BJ (cell line): ENCODE measurements at regions not wholly inside any gene's neighbourhood (a gene's known extent, or its start where the extent isn't known, plus 50 kb on each side); places are given as distances from the start of the nearest gene placed in this dataset.

Experiments used
- CTCF ChIA-PET: fragments of 350-600 bp; formaldehyde crosslinking; extraction: SDS; loops from one replicate; lab custom pipeline; 2021; ENCODE audit warnings: antibody characterized with exemption, inconsistent platforms; lab: Yijun Ruan, JAX
- POLR2A ChIA-PET: fragments of 300-600 bp; sonication (Branson Sonifier 250); formaldehyde crosslinking; extraction: SDS; loops from one replicate; lab custom pipeline; 2021; ENCODE audit warnings: antibody characterized with exemption; lab: Charles Lee
- DNase-seq: peaks from one replicate; pipeline ENCODE4 v3.0.0-alpha.2; 2011; ENCODE audit warnings: low read depth
- H3K27me3 ChIP-seq: 2 replicates; pipeline ENCODE4 v1.6.0; 2011; ENCODE audit warnings: low read length; ENCODE audit not compliant: control insufficient read depth, insufficient read depth
- H3K36me3 ChIP-seq: 2 replicates; pipeline ENCODE4 v1.5.1; 2011; ENCODE audit warnings: low read length; ENCODE audit not compliant: control insufficient read depth, insufficient read depth
- H3K4me3 ChIP-seq: 2 replicates; pipeline ENCODE4 v1.5.1; 2011; ENCODE audit warnings: low read depth, mild to moderate bottlenecking, control low read depth, low read length
- TF ChIP-seq, protein P1 (sequence below): IDR thresholded peaks from 2 replicates; pipeline ENCODE4 v1.5.1; 2011; ENCODE audit warnings: low read depth, mild to moderate bottlenecking, control low read depth, inconsistent platforms, low read length, moderate library complexity; ENCODE audit not compliant: insufficient read depth

- Histone ChIP-seq H3K36me3 (no peaks in the 10 kb centered on the region), H3K27me3 (no peaks in the 10 kb centered on the region), H3K4me3 (no peak overlapping the region)
- DNase-seq = no peak
- TF ChIP-seq, protein P1, sequence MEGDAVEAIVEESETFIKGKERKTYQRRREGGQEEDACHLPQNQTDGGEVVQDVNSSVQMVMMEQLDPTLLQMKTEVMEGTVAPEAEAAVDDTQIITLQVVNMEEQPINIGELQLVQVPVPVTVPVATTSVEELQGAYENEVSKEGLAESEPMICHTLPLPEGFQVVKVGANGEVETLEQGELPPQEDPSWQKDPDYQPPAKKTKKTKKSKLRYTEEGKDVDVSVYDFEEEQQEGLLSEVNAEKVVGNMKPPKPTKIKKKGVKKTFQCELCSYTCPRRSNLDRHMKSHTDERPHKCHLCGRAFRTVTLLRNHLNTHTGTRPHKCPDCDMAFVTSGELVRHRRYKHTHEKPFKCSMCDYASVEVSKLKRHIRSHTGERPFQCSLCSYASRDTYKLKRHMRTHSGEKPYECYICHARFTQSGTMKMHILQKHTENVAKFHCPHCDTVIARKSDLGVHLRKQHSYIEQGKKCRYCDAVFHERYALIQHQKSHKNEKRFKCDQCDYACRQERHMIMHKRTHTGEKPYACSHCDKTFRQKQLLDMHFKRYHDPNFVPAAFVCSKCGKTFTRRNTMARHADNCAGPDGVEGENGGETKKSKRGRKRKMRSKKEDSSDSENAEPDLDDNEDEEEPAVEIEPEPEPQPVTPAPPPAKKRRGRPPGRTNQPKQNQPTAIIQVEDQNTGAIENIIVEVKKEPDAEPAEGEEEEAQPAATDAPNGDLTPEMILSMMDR = no peak
- CTCF ChIA-PET = no interaction called here
- POLR2A ChIA-PET = no interaction called here
These were observed 473.2 kb downstream of the LRFN5 start for GRCh38 chr14:42079911-42080310.

DNA sequence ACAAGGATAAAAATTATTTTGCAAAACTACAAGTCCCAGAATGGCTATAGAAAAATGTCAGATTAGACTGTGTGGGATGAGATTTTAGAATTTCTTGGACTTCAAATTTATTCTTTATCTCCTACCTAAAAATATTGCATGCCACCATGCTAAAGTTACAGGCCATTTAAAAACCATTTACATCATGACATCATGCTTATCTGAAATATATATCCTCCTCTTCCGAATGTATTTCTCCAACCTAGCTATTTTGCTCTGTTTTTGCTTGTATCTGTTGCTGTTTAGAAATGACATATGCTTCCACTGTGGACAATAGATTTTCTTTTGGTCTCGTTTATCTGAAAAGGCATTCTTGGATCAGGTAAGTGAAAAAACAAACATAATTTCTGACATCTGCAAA lies 471.7 kb downstream of the LRFN5 start:
- Histone ChIP-seq H3K36me3 (no peaks in the 10 kb centered on the region), H3K27me3 (no peaks in the 10 kb centered on the region), H3K4me3 (no peak overlapping the region)
- POLR2A ChIA-PET = no interaction called here
- no peak for DNase-seq
- CTCF ChIA-PET = no interaction called here
- TF ChIP-seq, protein P1 = no peak

- H3K27me3 ChIP-seq = no peaks in the 10 kb centered on the region
- DNase-seq = no peak
- ChIA-PET POLR2A (no interaction called here), CTCF (no interaction called here)
- H3K4me3 ChIP-seq = no peak overlapping the region
- TF ChIP-seq, protein P1 = no peak
- H3K36me3 ChIP-seq = no peaks in the 10 kb centered on the region
These were observed 463.4 kb downstream of the LRFN5 start for GRCh38 chr14:42070031-42070430.

GRCh38 chr14:42057111-42057510 lies 450.4 kb downstream of the LRFN5 start:
- ChIA-PET CTCF (no interaction called here), POLR2A (no interaction called here)
- Histone ChIP-seq H3K4me3 (no peak overlapping the region), H3K27me3 (no peaks in the 10 kb centered on the region), H3K36me3 (no peaks in the 10 kb centered on the region)
- TF ChIP-seq, protein P1 = no peak
- no peak for DNase-seq

GRCh38 chr14:42047421-42048055 lies 440.9 kb downstream of the LRFN5 start:
- TF ChIP-seq, protein P1 = no peak
- no peaks in the 10 kb centered on the region for H3K27me3 ChIP-seq
- no peak for DNase-seq
- H3K36me3 ChIP-seq = no peaks in the 10 kb centered on the region
- ChIA-PET POLR2A (no interaction called here), CTCF (no interaction called here)
- H3K4me3 ChIP-seq = no peak overlapping the region
